ENCODE measurements at regions not wholly inside any gene's neighbourhood (a gene's known extent, or its start where the extent isn't known, plus 50 kb on each side); places are given as distances from the start of the nearest gene placed in this dataset.

DNA sequence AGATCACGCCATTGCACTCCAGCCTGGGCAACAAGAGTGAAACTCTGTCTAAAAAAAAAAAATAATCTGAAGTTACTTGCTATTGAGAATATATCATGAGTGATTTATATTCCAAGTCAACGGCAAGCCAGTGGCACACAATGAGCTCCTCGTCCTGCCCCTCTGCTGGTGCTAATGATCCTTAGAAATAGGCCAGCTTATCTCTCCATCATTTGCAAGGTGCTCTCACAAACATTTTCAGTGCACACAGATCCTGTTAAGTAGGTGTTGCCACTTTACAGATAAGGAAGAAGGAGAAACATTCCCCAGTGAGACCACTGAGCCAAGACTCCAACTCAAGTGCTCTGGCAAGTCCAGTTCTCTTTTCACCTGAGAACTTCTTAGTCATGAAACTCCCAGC is 91.3 kb upstream of the GPR45 start:
- no peak overlapping the region for H3K27ac Mint-ChIP-seq (ENCODE audit: unreplicated experiment)
- Histone ChIP-seq H3K36me3 (ENCODE audit: insufficient read depth, low read length) (no peaks in the 10 kb centered on the region), H4K20me1 (ENCODE audit: insufficient read depth, low read length) (no peaks in the 10 kb centered on the region), H3K4me1 (ENCODE audit: insufficient read depth, low read length) (no peaks in the 10 kb centered on the region), H3K4me3 (ENCODE audit: insufficient read depth, low read depth, low read length) (no peak overlapping the region), H3K79me2 (ENCODE audit: insufficient read depth, low read length) (no peaks in the 10 kb centered on the region), H3K4me2 (ENCODE audit: low read length) (no peak overlapping the region), H3K27ac (ENCODE audit: low read depth, low read length) (no peak overlapping the region), H3K9ac (ENCODE audit: low read length) (no peak overlapping the region), H3K27me3 (ENCODE audit: insufficient read depth, low read length) (peaks cover 3% of the 10 kb centered on the region), H3K9me3 (ENCODE audit: insufficient read depth, low read depth, low read length) (no peaks in the 10 kb centered on the region), H2AFZ (ENCODE audit: low read depth, low read length) (no peak overlapping the region)
- no peaks in the 10 kb centered on the region for H3K4me1 Mint-ChIP-seq (ENCODE audit: low read depth, unreplicated experiment)
- no peak overlapping the region for H3K4me3 Mint-ChIP-seq (ENCODE audit: unreplicated experiment)
- FAIRE-seq (no peak), DNase-seq (ENCODE audit: low read depth) (no peak)
- peaks cover 2% of the 10 kb centered on the region for H3K9me3 Mint-ChIP-seq (ENCODE audit: unreplicated experiment)
- peaks cover 9% of the 10 kb centered on the region for H3K36me3 Mint-ChIP-seq (ENCODE audit: low read depth, unreplicated experiment)
- peaks cover 25% of the 10 kb centered on the region for H3K27me3 Mint-ChIP-seq (ENCODE audit: low read depth, unreplicated experiment)
- TF ChIP-seq, protein P1, sequence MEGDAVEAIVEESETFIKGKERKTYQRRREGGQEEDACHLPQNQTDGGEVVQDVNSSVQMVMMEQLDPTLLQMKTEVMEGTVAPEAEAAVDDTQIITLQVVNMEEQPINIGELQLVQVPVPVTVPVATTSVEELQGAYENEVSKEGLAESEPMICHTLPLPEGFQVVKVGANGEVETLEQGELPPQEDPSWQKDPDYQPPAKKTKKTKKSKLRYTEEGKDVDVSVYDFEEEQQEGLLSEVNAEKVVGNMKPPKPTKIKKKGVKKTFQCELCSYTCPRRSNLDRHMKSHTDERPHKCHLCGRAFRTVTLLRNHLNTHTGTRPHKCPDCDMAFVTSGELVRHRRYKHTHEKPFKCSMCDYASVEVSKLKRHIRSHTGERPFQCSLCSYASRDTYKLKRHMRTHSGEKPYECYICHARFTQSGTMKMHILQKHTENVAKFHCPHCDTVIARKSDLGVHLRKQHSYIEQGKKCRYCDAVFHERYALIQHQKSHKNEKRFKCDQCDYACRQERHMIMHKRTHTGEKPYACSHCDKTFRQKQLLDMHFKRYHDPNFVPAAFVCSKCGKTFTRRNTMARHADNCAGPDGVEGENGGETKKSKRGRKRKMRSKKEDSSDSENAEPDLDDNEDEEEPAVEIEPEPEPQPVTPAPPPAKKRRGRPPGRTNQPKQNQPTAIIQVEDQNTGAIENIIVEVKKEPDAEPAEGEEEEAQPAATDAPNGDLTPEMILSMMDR (IDR thresholded peaks at IDR 0.05; ENCODE audit: insufficient read depth, low read depth, low read length) = no peak
- no peak for TF ChIP-seq EZH2 (IDR thresholded peaks at IDR 0.05; ENCODE audit: insufficient read depth, low read length)

DNA sequence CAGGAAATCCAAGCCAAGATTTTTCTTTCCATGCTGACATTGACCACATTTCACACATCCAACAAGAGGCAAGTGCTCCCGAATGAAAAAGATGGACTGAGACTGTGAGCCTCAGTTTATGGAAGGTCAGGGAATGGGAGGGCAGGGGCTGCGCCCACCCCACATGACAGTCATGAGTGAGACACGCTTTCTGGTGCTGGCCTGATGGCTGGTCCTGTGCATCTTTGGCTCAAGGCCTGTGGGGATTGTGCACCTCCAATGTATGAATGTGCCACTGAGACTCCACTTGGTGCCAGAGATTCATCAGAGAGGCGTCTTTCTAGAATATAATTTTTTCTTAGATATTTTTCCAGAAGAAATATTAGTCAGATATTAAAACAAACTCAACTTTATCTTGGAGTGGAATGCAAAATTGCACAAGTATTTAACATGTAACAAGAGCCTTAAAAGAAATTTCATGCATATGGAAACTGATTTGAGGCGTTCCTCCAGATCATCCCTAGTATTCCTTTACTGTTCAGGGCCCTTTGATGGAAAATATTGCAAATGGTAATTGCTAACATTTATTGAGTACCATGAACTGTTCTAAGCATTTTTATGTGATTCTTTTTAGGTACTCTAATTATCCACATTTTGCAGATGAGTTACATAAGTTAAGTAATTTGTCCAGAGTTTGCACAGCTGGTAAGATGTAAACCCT is 87.3 kb upstream of the GPR45 start:
- Histone ChIP-seq H3K9me3 (ENCODE audit: insufficient read depth, low read depth, low read length) (no peaks in the 10 kb centered on the region), H2AFZ (ENCODE audit: low read depth, low read length) (no peak overlapping the region), H3K9ac (ENCODE audit: low read length) (no peak overlapping the region), H3K36me3 (ENCODE audit: insufficient read depth, low read length) (no peaks in the 10 kb centered on the region), H4K20me1 (ENCODE audit: insufficient read depth, low read length) (no peaks in the 10 kb centered on the region), H3K4me1 (ENCODE audit: insufficient read depth, low read length) (no peaks in the 10 kb centered on the region), H3K27me3 (ENCODE audit: insufficient read depth, low read length) (no peaks in the 10 kb centered on the region), H3K4me3 (ENCODE audit: insufficient read depth, low read depth, low read length) (no peak overlapping the region), H3K27ac (ENCODE audit: low read depth, low read length) (no peak overlapping the region), H3K4me2 (ENCODE audit: low read length) (no peak overlapping the region), H3K79me2 (ENCODE audit: insufficient read depth, low read length) (no peaks in the 10 kb centered on the region)
- Mint-ChIP-seq H3K27me3 (ENCODE audit: low read depth, unreplicated experiment) (peaks cover 18% of the 10 kb centered on the region), H3K36me3 (ENCODE audit: low read depth, unreplicated experiment) (peaks cover 1% of the 10 kb centered on the region), H3K4me3 (ENCODE audit: unreplicated experiment) (no peak overlapping the region), H3K9me3 (ENCODE audit: unreplicated experiment) (peaks cover 4% of the 10 kb centered on the region), H3K4me1 (ENCODE audit: low read depth, unreplicated experiment) (no peaks in the 10 kb centered on the region), H3K27ac (ENCODE audit: unreplicated experiment) (no peak overlapping the region)
- DNase-seq (ENCODE audit: low read depth) (no peak), FAIRE-seq (no peak)
- no peak for TF ChIP-seq EZH2 (IDR thresholded peaks at IDR 0.05; ENCODE audit: insufficient read depth, low read length)
- TF ChIP-seq, protein P1 (IDR thresholded peaks at IDR 0.05; ENCODE audit: insufficient read depth, low read depth, low read length) = no peak

DNA sequence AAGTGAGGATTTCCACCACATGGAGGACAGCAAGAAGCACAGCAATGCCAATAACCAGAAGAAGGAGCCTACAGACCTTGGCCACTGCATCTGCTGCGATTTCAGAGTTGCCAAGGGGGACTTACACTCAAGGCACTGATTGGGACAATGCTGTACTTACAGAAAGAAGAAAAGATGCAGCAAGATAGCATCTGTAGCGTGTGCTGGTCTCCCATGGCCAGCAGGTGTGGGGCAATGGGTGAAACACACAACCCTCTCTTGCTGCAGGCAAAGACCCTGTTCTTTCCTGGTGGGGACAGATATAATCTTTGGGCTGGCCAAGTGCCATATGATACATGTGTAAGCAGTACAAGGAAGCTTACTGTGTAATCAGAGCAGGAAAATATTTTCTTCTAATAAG is 85.4 kb upstream of the GPR45 start:
- Mint-ChIP-seq H3K36me3 (ENCODE audit: low read depth, unreplicated experiment) (no peaks in the 10 kb centered on the region), H3K4me3 (ENCODE audit: unreplicated experiment) (no peak overlapping the region), H3K4me1 (ENCODE audit: low read depth, unreplicated experiment) (no peaks in the 10 kb centered on the region), H3K27me3 (ENCODE audit: low read depth, unreplicated experiment) (peaks cover 15% of the 10 kb centered on the region), H3K27ac (ENCODE audit: unreplicated experiment) (no peak overlapping the region), H3K9me3 (ENCODE audit: unreplicated experiment) (peaks cover 2% of the 10 kb centered on the region)
- Histone ChIP-seq H3K4me3 (ENCODE audit: insufficient read depth, low read depth, low read length) (no peak overlapping the region), H4K20me1 (ENCODE audit: insufficient read depth, low read length) (no peaks in the 10 kb centered on the region), H3K79me2 (ENCODE audit: insufficient read depth, low read length) (no peaks in the 10 kb centered on the region), H3K9me3 (ENCODE audit: insufficient read depth, low read depth, low read length) (no peaks in the 10 kb centered on the region), H3K27me3 (ENCODE audit: insufficient read depth, low read length) (no peaks in the 10 kb centered on the region), H3K4me1 (ENCODE audit: insufficient read depth, low read length) (no peaks in the 10 kb centered on the region), H3K36me3 (ENCODE audit: insufficient read depth, low read length) (no peaks in the 10 kb centered on the region), H3K27ac (ENCODE audit: low read depth, low read length) (no peak overlapping the region), H2AFZ (ENCODE audit: low read depth, low read length) (no peak overlapping the region), H3K9ac (ENCODE audit: low read length) (no peak overlapping the region), H3K4me2 (ENCODE audit: low read length) (no peak overlapping the region)
- FAIRE-seq = no peak
- DNase-seq (ENCODE audit: low read depth) = no peak
- no peak for TF ChIP-seq EZH2 (IDR thresholded peaks at IDR 0.05; ENCODE audit: insufficient read depth, low read length)
- TF ChIP-seq, protein P1 (IDR thresholded peaks at IDR 0.05; ENCODE audit: insufficient read depth, low read depth, low read length) = no peak
